Thyroid gland (tissue), 4 donors: ENCODE measurements at regions not wholly inside any gene's neighbourhood (a gene's known extent, or its start where the extent isn't known, plus 50 kb on each side); places are given as distances from the start of the nearest gene placed in this dataset.
"Not testable (repeated sequence)": the region's sequence is repeated elsewhere in the genome, so short reads cannot be mapped to it uniquely, and the experiment has no call there.

ENCODE experiments used
- DNase-seq, 2 donors: peaks; one replicate each; pipeline ENCODE4 v3.0.0-alpha.2; 2019
- H3K27ac ChIP-seq, 3 donors: fragments of 200-600 bp; sonication (generic); 1 replicate in 2 of 3; 2 replicates in 1 of 3; pipeline ENCODE4 v1.5.1; 2016 to 2019; ENCODE audit warnings: mild to moderate bottlenecking in 1 of 3, moderate library complexity in 1 of 3
- H3K27me3 ChIP-seq: fragments of 200-600 bp; sonication (generic); one replicate; pipeline ENCODE4 v1.5.1; 2019
- H3K36me3 ChIP-seq, 2 donors: fragments of 200-600 bp; sonication (generic); one replicate each; pipeline ENCODE4 v1.5.1; 2016 to 2019
- H3K4me1 ChIP-seq, 2 donors: fragments of 200-600 bp; sonication (generic); one replicate each; pipeline ENCODE4 v1.5.1; 2017 to 2019
- H3K4me3 ChIP-seq, 3 donors: fragments of 200-600 bp; sonication (generic); replicated peaks in 1 of 3; 1 replicate in 2 of 3; 2 replicates in 1 of 3; pipeline ENCODE4 v1.5.1; 2016; ENCODE audit warnings: mild to moderate bottlenecking in 1 of 3
- H3K9me3 ChIP-seq: fragments of 200-600 bp; sonication (generic); one replicate; pipeline ENCODE4 v1.5.1; 2017
- POLR2A ChIP-seq, 2 donors: fragments of 450-650 bp; IDR thresholded peaks; one replicate each; pipeline ENCODE4 v1.6.1; 2017; ENCODE audit warnings: antibody characterized with exemption in 2 of 2, mild to moderate bottlenecking in 2 of 2, moderate library complexity in 1 of 2
- WGBS, 2 donors: methylation state at CpG; one replicate each; pipeline ENCODE4 v1.1.5; 2017; 5-methylcytosine and 5-hydroxymethylcytosine counted together
- intact Hi-C: fragments of 100-400 bp; cut with DNase I; formaldehyde crosslinking; loops from one replicate; pipeline ENCODE4 v1.15.1; 2023
- TF ChIP-seq, protein P1 (sequence below), 6 experiments: fragments of 200-600 bp in 3 of 6; fragments of 450-650 bp in 3 of 6; sonication (generic) in 3 of 6; IDR thresholded peaks; one replicate each; pipeline ENCODE4 v1.5.1; 2016 to 2019; ENCODE audit warnings: antibody characterized with exemption in 6 of 6, mild to moderate bottlenecking in 2 of 6, inconsistent platforms in 1 of 6, moderate library complexity in 1 of 6

GRCh38 chr3:115409596-115409995, 213.7 kb upstream of the GAP43 start:
- DNase-seq: no peak
- Histone ChIP-seq H3K4me1 (no peaks in the 10 kb centered on the region), H3K27ac (no peak overlapping the region), H3K36me3 (no peaks in the 10 kb centered on the region), H3K9me3 (no peaks in the 10 kb centered on the region), H3K27me3 (no peaks in the 10 kb centered on the region), H3K4me3 (no peak overlapping the region)
- WGBS, 2 donors: 83 to 88% methylated on average over 5 of the region's 5 CpGs
- no peak for TF ChIP-seq POLR2A (IDR thresholded peaks at IDR 0.05)
- TF ChIP-seq, protein P1, sequence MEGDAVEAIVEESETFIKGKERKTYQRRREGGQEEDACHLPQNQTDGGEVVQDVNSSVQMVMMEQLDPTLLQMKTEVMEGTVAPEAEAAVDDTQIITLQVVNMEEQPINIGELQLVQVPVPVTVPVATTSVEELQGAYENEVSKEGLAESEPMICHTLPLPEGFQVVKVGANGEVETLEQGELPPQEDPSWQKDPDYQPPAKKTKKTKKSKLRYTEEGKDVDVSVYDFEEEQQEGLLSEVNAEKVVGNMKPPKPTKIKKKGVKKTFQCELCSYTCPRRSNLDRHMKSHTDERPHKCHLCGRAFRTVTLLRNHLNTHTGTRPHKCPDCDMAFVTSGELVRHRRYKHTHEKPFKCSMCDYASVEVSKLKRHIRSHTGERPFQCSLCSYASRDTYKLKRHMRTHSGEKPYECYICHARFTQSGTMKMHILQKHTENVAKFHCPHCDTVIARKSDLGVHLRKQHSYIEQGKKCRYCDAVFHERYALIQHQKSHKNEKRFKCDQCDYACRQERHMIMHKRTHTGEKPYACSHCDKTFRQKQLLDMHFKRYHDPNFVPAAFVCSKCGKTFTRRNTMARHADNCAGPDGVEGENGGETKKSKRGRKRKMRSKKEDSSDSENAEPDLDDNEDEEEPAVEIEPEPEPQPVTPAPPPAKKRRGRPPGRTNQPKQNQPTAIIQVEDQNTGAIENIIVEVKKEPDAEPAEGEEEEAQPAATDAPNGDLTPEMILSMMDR (IDR thresholded peaks at IDR 0.05): no peak
- intact Hi-C loops: no loop called here

- H3K27me3 ChIP-seq, H3K4me1 ChIP-seq, H3K9me3 ChIP-seq, H3K36me3 ChIP-seq, intact Hi-C loops, H3K27ac ChIP-seq, H3K4me3 ChIP-seq, DNase-seq: not testable (repeated sequence)
- WGBS, 2 donors: 94 to 99% methylated on average over 4 of the region's 4 CpGs
Observed at GRCh38 chr3:115414610-115415009, 208.7 kb upstream of the GAP43 start.

DNA sequence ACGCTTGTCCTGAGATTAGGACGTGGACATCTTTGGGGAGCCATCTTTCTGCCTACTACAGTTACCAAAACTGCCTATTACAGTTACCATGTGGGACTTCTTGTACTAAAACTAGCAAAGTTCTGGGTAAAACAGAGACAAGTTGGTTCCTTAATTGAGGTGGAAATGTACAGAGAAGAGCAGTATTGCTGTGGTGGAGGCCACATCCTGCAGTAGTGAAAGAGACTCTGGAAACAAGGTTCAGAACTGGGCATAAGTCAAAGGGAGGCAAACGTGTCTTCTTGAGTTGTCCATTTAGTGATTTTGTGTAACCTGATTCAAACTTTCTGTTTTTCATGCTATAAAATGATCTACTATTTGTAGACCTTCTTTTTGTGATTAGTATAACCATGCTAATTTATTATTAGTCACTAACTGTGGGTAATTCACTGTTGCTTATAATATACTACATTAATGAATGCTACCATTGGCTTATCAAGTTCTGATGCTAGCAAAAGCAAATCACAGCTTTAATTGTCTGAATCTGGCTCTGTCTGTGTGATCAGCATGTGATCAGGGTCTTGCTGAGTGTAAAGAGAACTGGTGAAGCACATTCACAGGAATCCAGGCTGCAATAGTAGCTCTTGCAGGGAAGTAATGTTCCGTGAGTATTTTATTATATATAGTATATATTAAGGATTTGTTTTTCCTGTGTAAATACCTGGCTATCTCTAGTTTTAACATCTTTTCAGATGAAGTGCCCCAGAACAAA, 207.9 kb upstream of the GAP43 start:
- no peaks in the 10 kb centered on the region for H3K36me3 ChIP-seq
- H3K4me3 ChIP-seq: no peak overlapping the region
- intact Hi-C loops: no loop called here
- no peaks in the 10 kb centered on the region for H3K9me3 ChIP-seq
- WGBS, 2 donors: 88 to 90% methylated on average over 4 of the region's 4 CpGs
- no peak for DNase-seq
- TF ChIP-seq, protein P1 (IDR thresholded peaks at IDR 0.05): no peak
- H3K4me1 ChIP-seq: no peaks in the 10 kb centered on the region
- no peaks in the 10 kb centered on the region for H3K27me3 ChIP-seq
- no peak overlapping the region for H3K27ac ChIP-seq

DNA sequence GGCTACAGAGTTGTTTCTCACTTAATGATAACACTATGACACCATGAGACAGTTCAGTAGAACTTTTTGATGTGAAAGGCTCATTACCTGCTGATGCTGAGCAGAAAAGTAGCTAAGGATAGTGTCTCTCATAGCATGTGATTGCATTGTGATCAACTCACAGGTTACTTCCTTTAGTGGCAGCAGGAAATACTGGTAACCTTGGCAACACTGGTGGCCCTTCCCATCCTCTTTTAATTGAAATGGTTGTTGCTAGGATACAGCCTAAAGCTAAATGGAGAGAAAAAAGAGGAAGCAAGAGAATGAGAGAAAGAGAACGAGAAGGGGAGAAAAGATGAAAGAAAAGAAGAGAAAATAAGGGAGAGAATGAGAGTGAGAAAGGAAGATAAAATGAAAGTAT, 204.7 kb upstream of the GAP43 start:
- intact Hi-C loops: no loop called here
- Histone ChIP-seq H3K4me3 (no peak overlapping the region), H3K4me1 (no peaks in the 10 kb centered on the region), H3K27me3 (no peaks in the 10 kb centered on the region), H3K27ac (no peak overlapping the region), H3K36me3 (no peaks in the 10 kb centered on the region), H3K9me3 (no peaks in the 10 kb centered on the region)
- 45 to 52% methylated on average over 1 of the region's 1 CpG for WGBS, 2 donors
- DNase-seq: no peak
- no peak for TF ChIP-seq POLR2A (IDR thresholded peaks at IDR 0.05)
- TF ChIP-seq, protein P1 (IDR thresholded peaks at IDR 0.05): no peak

- Histone ChIP-seq H3K27ac (no peak overlapping the region), H3K4me3 (no peak overlapping the region), H3K36me3 (no peaks in the 10 kb centered on the region), H3K27me3 (no peaks in the 10 kb centered on the region), H3K4me1 (no peaks in the 10 kb centered on the region), H3K9me3 (no peaks in the 10 kb centered on the region)
- intact Hi-C loops: no loop called here
- DNase-seq: no peak
- 60 to 79% methylated on average over 1 of the region's 1 CpG for WGBS, 2 donors
- TF ChIP-seq, protein P1 (IDR thresholded peaks at IDR 0.05): no peak
- TF ChIP-seq POLR2A (IDR thresholded peaks at IDR 0.05): no peak
Observed at GRCh38 chr3:115420086-115420485, 203.2 kb upstream of the GAP43 start.
